OCI-LY7 (cell line): ENCODE measurements at regions not wholly inside any gene's neighbourhood (a gene's known extent, or its start where the extent isn't known, plus 50 kb on each side); places are given as distances from the start of the nearest gene placed in this dataset.

Experiments
- BruUV-seq: library from RNA; stranded (reverse); fragments of 400-500 nt; replicated peaks from 2 replicates; lab custom pipeline; 2021; lab: Mats Ljungman, UMichigan
- CTCF ChIA-PET: fragments of 300-600 bp; sonication (Branson Sonifier 250); formaldehyde crosslinking; loops from one replicate; lab custom pipeline; 2022; ENCODE audit warnings: antibody characterized with exemption; ENCODE audit not compliant: unreplicated experiment; lab: Charles Lee
- POLR2A ChIA-PET: fragments of 300-600 bp; sonication (Branson Sonifier 250); formaldehyde crosslinking; loops from one replicate; lab custom pipeline; 2022; ENCODE audit warnings: antibody characterized with exemption; lab: Charles Lee
- DNase-seq: peaks from one replicate; pipeline ENCODE4 v3.0.0-alpha.2; 2015; ENCODE audit warnings: low spot score
- H2AFZ ChIP-seq: fragments of 200-600 bp; sonication (generic), shearing (Covaris generic); 2 replicates; pipeline ENCODE4 v1.6.1; 2014; ENCODE audit warnings: mild to moderate bottlenecking, antibody characterized with exemption, low read length, moderate library complexity
- H3K27ac ChIP-seq: fragments of 200-600 bp; sonication (generic); 2 replicates; pipeline ENCODE4 v1.5.1; 2014; ENCODE audit warnings: mixed run types, low read depth, mild to moderate bottlenecking, moderate library complexity, low read length, inconsistent platforms; ENCODE audit not compliant: poor library complexity, severe bottlenecking
- H3K36me3 ChIP-seq: fragments of 200-600 bp; sonication (generic); 2 replicates; pipeline ENCODE4 v1.6.1; 2014; ENCODE audit warnings: mild to moderate bottlenecking, antibody characterized with exemption, low read length, moderate library complexity, mixed read lengths; ENCODE audit not compliant: insufficient read depth
- H3K4me1 ChIP-seq: fragments of 200-600 bp; sonication (generic); 2 replicates; pipeline ENCODE4 v1.5.1; 2014; ENCODE audit warnings: mild to moderate bottlenecking, low read length; ENCODE audit not compliant: insufficient read depth, poor library complexity, severe bottlenecking
- H3K4me2 ChIP-seq: fragments of 200-600 bp; sonication (generic); 2 replicates; pipeline ENCODE4 v1.6.1; 2014; ENCODE audit warnings: mild to moderate bottlenecking, low read length
- H3K4me3 ChIP-seq: fragments of 200-600 bp; sonication (generic); 2 replicates; pipeline ENCODE4 v1.5.1; 2014; ENCODE audit warnings: mild to moderate bottlenecking, low read depth, low read length; ENCODE audit not compliant: poor library complexity, severe bottlenecking
- H3K79me2 ChIP-seq: fragments of 200-600 bp; sonication (generic); 2 replicates; pipeline ENCODE4 v1.6.1; 2016; ENCODE audit warnings: low read depth, mild to moderate bottlenecking, low read length, moderate library complexity, mixed read lengths; ENCODE audit not compliant: insufficient read depth
- H3K9me2 ChIP-seq: fragments of 200-600 bp; sonication (generic); 2 replicates; pipeline ENCODE4 v1.6.1; 2016; ENCODE audit warnings: mild to moderate bottlenecking, low read length, mixed read lengths; ENCODE audit not compliant: insufficient read depth
- H3K9me3 ChIP-seq: fragments of 200-600 bp; sonication (generic); 2 replicates; pipeline ENCODE4 v1.6.1; 2014; ENCODE audit warnings: mild to moderate bottlenecking, mixed run types, low read length, mixed read lengths
- H4K20me1 ChIP-seq: fragments of 200-600 bp; sonication (generic); 2 replicates; pipeline ENCODE4 v1.6.1; 2014; ENCODE audit warnings: mild to moderate bottlenecking, antibody characterized with exemption, low read length, moderate library complexity, mixed read lengths; ENCODE audit not compliant: insufficient read depth
- EZH2phosphoT487 ChIP-seq: fragments of 200-600 bp; sonication (generic); IDR thresholded peaks from 2 replicates; pipeline ENCODE4 v1.6.1; 2018; ENCODE audit warnings: low read depth, borderline replicate concordance, mild to moderate bottlenecking, mixed run types, antibody characterized with exemption, low read length, moderate library complexity, mixed read lengths
- intact Hi-C: fragments of 100-400 bp; cut with micrococcal nuclease; formaldehyde crosslinking; loops from one replicate; pipeline ENCODE4 v1.10.0; 2022; ENCODE audit not compliant: unreplicated experiment
- TF ChIP-seq, protein P1 (sequence below): fragments of 200-600 bp; sonication (generic); conservative IDR thresholded peaks from 2 replicates; pipeline ENCODE4 v1.5.1; 2014; ENCODE audit warnings: mild to moderate bottlenecking, antibody characterized with exemption, low read length, moderate library complexity, mixed read lengths

DNA sequence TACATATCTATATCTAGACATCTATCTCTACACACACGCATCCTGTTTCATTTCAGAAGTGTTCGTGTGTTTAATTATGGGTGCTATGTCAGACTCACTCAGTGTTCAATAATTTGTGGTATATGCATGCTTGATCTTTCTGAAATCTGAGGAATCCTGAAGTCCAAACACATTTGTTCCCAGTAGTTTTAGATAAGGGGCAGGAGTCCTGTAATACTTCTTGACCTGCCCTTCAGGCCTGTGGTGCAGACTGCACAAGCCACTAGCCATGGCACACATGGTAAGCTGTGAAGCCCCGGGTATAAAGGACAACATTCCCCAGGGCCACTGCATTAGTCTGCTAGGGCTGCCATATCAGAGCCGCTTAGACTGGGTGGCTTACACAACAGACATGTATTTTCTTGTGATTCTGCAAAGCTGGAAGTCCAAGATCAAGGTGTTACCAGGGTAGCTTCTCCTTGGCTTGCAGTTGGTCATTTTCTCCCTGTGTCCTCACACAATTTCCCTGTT, 267.2 kb downstream of the RHOU start:
- H3K4me1 ChIP-seq = peaks cover 8% of the 10 kb centered on the region
- H3K4me2 ChIP-seq = no peak overlapping the region
- H3K27ac ChIP-seq = no peak overlapping the region
- H3K9me2 ChIP-seq = no peaks in the 10 kb centered on the region
- H3K4me3 ChIP-seq = no peak overlapping the region
- intact Hi-C loops = no loop called here
- H3K36me3 ChIP-seq = no peaks in the 10 kb centered on the region
- no peaks in the 10 kb centered on the region for H3K79me2 ChIP-seq
- H3K9me3 ChIP-seq = no peaks in the 10 kb centered on the region
- ChIA-PET POLR2A (no interaction called here), CTCF (no interaction called here)
- TF ChIP-seq, protein P1, sequence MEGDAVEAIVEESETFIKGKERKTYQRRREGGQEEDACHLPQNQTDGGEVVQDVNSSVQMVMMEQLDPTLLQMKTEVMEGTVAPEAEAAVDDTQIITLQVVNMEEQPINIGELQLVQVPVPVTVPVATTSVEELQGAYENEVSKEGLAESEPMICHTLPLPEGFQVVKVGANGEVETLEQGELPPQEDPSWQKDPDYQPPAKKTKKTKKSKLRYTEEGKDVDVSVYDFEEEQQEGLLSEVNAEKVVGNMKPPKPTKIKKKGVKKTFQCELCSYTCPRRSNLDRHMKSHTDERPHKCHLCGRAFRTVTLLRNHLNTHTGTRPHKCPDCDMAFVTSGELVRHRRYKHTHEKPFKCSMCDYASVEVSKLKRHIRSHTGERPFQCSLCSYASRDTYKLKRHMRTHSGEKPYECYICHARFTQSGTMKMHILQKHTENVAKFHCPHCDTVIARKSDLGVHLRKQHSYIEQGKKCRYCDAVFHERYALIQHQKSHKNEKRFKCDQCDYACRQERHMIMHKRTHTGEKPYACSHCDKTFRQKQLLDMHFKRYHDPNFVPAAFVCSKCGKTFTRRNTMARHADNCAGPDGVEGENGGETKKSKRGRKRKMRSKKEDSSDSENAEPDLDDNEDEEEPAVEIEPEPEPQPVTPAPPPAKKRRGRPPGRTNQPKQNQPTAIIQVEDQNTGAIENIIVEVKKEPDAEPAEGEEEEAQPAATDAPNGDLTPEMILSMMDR = no peak
- no peak for TF ChIP-seq EZH2phosphoT487
- BruUV-seq = no TSS peak
- no peak overlapping the region for H2AFZ ChIP-seq
- no peak for DNase-seq
- H4K20me1 ChIP-seq = no peaks in the 10 kb centered on the region

DNA sequence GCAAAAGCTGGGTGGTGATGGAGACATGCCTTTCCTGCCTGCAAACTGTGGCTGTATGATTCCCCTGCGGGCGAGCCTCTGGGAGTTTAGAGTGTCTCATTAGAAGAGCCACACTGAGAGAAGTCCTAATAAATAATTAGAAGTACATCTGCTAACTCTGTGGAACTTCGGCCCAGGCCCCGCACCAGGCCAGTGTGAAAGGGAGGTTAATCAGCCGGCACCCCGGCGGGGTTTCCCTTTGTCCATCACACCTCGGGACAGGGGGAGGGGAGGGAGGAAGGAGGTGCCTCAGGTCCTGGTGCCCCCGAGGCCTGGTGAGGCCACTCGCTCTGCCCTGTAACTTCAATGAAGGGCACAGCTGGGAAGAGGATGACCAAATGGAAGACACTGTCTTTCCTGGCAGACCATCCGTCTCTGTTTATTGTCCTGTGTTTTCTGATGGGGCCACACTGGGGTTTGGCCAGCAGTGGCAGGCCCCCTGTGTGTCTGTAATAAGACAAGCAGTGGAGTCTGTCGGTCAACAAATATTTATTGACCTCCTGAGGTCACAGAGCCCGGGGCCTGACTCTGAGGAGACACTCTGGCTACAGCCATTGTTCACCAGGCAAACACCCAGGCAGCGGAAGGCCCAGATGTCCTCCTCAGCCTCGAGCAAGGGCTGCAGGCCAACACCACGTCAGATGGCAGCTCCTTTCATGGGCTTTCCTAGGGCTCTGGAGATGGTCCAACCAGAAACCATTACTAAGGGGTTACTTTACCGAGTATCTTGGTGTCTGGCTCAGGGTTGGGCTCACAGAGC, 267.5 kb upstream of the RAB4A start:
- no peak overlapping the region for H2AFZ ChIP-seq
- no peak overlapping the region for H3K27ac ChIP-seq
- peaks cover 8% of the 10 kb centered on the region for H3K4me1 ChIP-seq
- DNase-seq = no peak
- H3K36me3 ChIP-seq = no peaks in the 10 kb centered on the region
- ChIA-PET CTCF (no interaction called here), POLR2A (interaction anchor here (0.7 kb wide), 1 partner anchor 1884 kb away, joined by 3 read pairs; no protein-coding TSS in a partner anchor)
- intact Hi-C loops = no loop called here
- H3K9me2 ChIP-seq = no peaks in the 10 kb centered on the region
- no peaks in the 10 kb centered on the region for H3K9me3 ChIP-seq
- BruUV-seq = no TSS peak
- TF ChIP-seq, protein P1 = no peak
- TF ChIP-seq EZH2phosphoT487 = no peak
- H3K79me2 ChIP-seq = no peaks in the 10 kb centered on the region
- H3K4me3 ChIP-seq = no peak overlapping the region
- H4K20me1 ChIP-seq = no peaks in the 10 kb centered on the region
- no peak overlapping the region for H3K4me2 ChIP-seq
